GM19025 (cell line): ENCODE measurements at regions not wholly inside any gene's neighbourhood (a gene's known extent, or its start where the extent isn't known, plus 50 kb on each side); places are given as distances from the start of the nearest gene placed in this dataset.
"Not testable (repeated sequence)": the region's sequence is repeated elsewhere in the genome, so short reads cannot be mapped to it uniquely, and the experiment has no call there.

Source experiments
- ATAC-seq: cut with Tn5 transposase; IDR thresholded peaks from one replicate; pipeline ENCODE4 v1.9.1; 2021; ENCODE audit warnings: mild to moderate bottlenecking, low read depth, moderate library complexity; ENCODE audit not compliant: unreplicated experiment

DNA sequence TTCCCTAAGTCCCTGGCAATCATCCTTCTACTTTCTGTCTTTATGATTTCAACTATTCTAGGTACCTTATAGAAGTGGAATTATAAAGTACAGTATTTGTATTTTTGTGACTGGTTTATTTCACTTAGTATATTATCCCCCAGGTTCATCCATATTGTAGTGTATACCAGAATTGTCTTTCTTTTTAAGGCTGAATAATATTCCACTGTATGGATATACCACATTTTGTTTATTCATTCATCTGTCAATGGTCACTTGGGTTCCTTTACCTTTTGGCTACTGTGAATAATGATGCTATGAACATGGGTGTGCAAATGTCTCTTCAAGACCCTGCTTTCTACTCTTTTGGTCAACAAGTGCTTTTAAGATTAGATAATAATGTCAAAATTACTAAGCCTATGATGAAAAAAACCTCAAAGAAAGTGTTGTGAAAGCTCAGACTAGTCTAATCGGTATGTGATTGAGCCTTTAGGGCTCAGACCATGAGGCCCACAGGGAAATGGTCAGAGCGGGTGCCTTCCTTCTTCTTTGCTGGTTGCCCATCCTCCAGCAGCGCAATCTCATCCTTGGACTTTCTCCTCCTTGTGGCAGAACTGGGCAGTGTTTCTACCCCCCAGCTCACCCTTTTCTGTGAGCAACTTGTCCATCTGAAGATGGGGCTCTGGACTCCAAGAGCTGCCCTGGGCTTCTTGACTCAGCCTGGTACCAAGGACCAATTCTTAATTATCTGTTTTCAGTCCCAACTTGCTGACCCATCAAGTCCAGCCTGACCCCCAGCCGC, 105.4 kb downstream of the TTC8 start:
- no peak for ATAC-seq

- no peak for ATAC-seq
These were observed 107.1 kb downstream of the TTC8 start for GRCh38 chr14:88931321-88932110.

- no peak for ATAC-seq
These were observed 108.7 kb downstream of the TTC8 start for GRCh38 chr14:88933191-88933590.

DNA sequence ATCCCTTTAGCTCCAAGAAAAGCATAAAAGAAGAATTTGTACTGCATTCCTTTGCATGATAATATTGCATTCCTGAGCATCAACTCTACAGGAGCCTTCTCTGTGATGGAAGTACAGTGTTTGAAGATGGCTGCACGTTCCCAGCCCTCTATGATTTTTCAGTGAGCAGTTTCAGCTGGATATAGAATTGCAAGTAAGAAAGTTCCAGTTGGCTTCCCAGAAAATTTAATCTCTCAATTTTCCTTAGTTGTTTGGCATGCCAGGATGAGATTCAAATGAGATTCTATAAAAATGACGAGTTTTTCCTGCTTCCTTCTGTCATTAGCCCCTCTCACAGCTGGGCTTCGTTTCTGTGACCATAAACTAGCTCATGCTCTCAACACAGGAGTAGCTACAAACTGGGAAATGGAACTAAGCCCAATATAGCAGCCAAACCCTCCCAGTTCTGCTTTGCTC, 109.9 kb downstream of the TTC8 start:
- ATAC-seq = no peak

DNA sequence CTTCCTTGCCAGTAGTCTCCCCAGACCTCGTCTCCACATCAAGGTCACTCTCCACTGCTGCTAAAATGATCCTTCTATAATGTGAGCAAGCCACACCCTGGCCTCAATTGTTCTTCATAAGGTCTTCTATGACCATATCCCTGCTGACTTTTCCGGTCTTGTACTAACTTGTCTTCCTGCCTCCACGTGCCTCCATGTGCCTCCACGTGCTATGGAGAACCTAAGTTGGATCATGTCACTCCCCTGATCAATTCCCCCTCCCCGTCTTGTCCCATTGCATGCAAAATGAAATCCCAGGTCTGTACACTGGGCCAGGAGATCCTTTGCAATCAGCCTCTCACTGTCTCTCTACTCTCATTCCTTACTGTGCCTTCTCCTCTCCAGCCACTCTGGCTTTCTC, 110.6 kb downstream of the TTC8 start:
- no peak for ATAC-seq

DNA sequence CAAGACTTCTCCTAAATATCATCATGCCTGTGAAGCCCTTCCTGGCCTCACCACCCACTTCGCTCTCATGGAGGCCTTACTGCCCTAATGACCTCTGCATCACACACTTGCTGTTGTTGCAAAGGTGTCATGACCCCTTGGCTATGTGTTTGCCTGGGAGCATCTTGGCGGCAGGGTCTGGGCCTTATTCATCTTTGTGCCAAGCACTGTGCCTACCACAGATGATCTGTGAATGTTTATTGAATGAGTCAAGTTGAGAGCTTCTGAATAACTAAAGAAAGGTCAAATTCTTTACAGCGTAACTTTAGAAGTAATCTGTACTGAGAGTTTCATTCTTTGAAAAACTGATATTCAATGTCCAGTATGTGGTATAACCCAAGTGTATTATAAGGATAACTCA, 113.3 kb downstream of the TTC8 start:
- ATAC-seq = no peak

- no peak for ATAC-seq
These were observed 116.2 kb downstream of the TTC8 start for GRCh38 chr14:88940671-88941070.

- no peak for ATAC-seq
These were observed 117.0 kb downstream of the TTC8 start for GRCh38 chr14:88941414-88941813.

DNA sequence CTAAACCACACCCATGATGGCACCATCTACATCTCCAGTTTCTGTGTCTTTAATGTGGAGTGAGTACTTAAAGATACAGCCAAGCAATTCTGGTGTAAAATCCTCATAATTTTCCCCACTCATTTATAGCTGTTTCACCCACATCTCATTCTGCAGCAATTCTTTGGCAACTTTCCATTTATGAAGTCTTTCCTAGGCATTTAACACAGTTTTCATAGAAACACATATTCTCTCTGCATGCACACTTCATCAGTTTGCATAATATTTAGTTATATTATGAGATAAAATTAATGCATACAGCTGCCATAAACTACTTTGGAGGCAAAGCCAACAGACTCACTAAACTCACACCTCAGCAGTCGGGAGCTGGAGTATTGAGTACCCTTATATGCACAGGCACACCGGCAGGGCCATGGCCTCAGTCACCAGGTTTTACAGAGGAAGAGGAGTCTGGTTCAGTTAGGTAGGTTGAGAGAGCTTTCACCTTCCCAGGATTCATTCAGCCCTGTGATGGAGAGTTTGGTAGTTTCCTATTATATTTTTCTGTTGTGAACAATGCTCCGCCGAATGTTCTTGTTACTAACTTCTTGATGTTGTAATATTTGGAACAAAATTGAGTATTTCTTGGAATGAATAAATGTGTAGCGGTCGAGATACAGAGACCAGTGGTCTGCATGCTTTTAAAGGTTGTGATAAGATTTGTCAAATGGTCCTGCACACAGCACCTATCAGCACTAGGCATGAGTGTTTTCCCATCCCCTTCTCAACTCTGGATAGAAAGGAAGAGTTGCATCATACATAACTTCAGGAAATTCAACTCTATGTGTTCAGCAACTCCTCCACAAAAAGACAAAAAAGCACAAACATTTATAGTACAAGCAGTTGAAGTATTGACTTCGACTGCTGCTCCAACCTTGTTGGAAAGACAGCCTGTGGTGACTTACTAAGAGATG, 123.5 kb downstream of the TTC8 start:
- no peak for ATAC-seq

GRCh38 chr14:88950069-88950468, 125.6 kb downstream of the TTC8 start:
- ATAC-seq = no peak

DNA sequence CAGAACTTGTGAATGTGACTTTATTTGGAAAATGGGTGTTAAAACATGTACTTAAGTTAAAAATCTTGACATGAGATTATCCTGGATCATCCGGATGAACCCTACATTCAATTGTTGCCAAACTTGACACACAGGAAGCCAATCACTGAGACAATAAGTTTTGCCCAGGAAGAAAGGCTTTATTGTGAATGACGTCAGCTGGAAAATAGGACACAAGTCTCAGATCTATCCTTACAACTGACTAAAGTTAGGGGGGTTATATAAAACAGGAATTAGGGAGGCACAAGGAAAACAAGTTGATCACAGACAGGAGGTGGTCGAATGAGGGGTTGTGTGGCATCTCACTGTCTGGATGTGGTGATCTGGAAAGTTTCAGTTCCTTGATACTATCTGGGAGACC, 126.9 kb downstream of the TTC8 start:
- no peak for ATAC-seq

GRCh38 chr14:88952901-88953300, 128.4 kb downstream of the TTC8 start:
- no peak for ATAC-seq

DNA sequence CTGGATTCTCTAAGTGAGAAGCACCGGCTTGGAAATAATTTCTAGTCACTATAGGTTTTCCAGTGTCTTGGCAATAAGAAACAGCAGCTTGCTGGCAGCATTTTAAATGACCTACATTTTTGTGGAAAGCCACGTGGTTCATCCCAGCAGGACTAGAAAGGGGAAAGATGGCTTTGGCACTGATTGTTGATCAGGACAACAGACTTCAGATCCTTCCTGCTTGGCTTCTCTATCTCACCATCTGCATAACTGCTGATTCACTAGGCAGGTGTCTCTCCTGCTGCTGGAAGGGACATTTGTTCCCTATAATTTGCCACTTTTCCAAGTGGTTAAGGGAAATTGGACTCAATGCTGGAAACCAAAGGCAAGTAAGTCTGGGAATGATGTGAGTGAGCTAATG, 131.0 kb downstream of the TTC8 start:
- ATAC-seq = no peak

DNA sequence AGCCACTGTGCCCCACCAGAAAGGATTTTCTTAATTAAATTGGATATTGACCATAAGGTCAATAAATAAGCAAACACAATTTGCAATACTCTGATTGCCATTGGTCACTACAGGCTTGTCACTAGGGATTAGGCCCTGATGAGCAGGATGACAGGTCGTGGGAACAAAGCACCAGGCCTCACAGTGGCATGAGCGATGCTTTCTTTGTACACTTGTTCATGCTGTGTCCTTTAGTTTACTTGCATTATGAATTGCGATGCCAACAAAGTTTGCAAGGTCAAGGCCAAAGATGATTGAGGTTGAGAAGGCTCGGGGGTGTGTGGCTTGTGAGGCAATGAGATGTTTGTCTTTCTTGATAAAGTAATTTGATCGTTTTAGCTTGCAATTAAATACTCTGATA, 136.0 kb downstream of the TTC8 start:
- no peak for ATAC-seq

DNA sequence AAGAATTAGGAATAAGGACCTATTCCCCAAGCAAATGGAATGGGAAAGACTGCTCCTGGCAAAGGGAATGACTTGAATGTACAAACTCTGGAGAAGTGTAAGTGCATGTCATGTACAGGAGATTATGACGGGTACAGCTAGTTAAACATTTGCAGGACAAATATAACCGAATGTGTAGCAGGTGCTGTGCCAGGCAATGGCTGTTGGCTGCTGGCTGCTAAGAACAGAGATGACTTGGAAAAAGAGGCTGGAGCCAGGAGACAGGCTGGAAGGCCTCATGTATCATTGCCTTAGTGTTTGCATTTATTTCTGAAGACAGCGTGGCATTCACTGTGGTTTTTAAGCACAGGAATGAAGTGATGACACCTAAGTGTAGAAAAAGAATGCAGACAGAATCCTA, 136.8 kb downstream of the TTC8 start:
- no peak for ATAC-seq

DNA sequence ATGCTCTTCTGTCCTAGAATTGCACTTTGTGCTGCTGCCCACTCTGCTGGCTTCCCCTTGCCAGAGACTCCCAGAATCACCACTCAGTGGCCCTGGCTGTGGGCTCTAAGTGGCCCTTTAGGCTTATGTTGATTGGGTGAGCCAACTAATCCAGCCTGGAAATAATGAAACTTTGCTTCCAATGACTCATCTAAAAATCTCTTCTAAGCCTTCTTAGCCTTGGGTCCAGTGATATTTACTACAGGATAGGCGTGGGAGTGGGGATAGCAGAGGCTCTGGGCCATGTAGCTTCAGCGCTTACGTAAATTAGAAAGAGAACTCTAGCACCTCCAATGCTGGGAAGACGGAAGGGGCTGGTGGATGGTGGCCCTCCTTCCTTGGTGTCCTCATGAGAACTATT, 137.9 kb downstream of the TTC8 start:
- no peak for ATAC-seq

DNA sequence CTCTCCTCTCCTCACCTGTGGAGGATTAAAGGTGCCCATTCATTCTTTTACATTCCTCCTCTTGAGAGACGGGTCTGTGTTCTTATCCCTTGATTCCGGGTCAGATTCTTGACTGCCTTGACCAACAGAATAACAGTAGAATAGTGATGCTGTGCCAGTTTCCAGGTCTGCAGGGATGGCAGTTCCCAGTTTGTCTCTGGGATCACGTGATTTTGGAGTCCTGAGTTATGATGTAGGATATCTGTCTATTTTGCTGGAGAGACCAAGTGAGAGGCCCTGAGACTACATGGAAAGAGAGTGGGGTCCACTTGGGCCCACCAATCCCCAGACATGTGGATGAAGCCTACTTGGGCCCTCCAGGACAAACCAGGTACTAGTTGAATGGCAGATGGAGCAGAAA, 142.8 kb downstream of the TTC8 start:
- ATAC-seq = no peak

GRCh38 chr14:88975043-88975830, 150.8 kb downstream of the TTC8 start:
- ATAC-seq = no peak

- ATAC-seq = no peak
These were observed 151.5 kb downstream of the TTC8 start for GRCh38 chr14:88975926-88976325.

- ATAC-seq = not testable (repeated sequence)
These were observed 156.5 kb downstream of the TTC8 start for GRCh38 chr14:88980907-88981306.
